ENCODE measurements at regions not wholly inside any gene's neighbourhood (a gene's known extent, or its start where the extent isn't known, plus 50 kb on each side); places are given as distances from the start of the nearest gene placed in this dataset.

GRCh38 chr6:9431945-9432344, 982.9 kb downstream of the TFAP2A start:
- no TSS peak for BruUV-seq (replicated peaks)

DNA sequence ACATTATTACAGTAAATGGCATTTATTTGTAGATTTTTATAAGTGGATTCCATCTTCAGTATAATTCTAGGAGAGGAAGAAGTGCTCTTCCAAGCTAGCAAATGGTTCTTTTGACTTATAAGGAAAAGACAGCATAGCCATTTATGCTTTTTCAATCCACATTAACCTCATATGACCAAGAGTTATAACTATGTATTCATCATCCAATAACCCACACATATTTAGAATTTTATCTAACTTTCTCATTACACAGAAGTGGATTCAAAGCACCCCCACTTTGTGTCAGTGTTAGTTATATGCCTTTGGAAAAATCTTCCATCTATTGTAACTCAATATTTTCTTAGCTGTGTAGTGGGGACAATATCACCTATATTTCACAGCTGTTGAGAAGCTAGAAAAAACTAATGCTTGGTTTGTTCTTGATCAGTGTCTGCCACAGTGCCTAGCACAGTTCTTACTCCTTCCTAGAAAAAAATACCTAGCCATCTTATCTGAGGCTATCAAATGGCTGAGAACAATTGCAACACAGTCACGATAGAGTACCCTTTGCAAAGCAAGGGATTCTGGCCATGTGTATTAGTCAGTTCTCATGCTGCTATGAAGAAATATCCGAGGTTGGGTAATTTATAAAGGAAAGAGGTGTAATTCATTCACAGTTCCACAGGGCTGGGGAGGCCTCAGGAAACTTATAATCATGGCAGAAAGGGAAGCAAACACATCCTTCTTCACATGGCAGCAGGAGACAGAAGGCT, 986.3 kb downstream of the TFAP2A start:
- Histone ChIP-seq H3K27me3 (ENCODE audit: control insufficient read depth, insufficient read depth, low read length) (no peaks in the 10 kb centered on the region), H3K36me3 (ENCODE audit: control insufficient read depth, insufficient read depth, low read length) (no peaks in the 10 kb centered on the region), H3K9me3 (ENCODE audit: control insufficient read depth, insufficient read depth, low read depth, low read length) (peaks cover 6% of the 10 kb centered on the region; the same call in 1 of the 2 replicates), H3K27ac (ENCODE audit: low read length) (no peak overlapping the region), H3K4me3 (ENCODE audit: low read depth in 2 of 2, low read length in 2 of 2) (no peak overlapping the region), H3K4me1 (ENCODE audit: control insufficient read depth, insufficient read depth, low read length) (no peaks in the 10 kb centered on the region)
- no TSS peak for BruUV-seq (replicated peaks)
- DNase-seq (ENCODE audit: low read depth, low spot score) (no peak), ATAC-seq (no peak)
- TF ChIP-seq, protein P1, sequence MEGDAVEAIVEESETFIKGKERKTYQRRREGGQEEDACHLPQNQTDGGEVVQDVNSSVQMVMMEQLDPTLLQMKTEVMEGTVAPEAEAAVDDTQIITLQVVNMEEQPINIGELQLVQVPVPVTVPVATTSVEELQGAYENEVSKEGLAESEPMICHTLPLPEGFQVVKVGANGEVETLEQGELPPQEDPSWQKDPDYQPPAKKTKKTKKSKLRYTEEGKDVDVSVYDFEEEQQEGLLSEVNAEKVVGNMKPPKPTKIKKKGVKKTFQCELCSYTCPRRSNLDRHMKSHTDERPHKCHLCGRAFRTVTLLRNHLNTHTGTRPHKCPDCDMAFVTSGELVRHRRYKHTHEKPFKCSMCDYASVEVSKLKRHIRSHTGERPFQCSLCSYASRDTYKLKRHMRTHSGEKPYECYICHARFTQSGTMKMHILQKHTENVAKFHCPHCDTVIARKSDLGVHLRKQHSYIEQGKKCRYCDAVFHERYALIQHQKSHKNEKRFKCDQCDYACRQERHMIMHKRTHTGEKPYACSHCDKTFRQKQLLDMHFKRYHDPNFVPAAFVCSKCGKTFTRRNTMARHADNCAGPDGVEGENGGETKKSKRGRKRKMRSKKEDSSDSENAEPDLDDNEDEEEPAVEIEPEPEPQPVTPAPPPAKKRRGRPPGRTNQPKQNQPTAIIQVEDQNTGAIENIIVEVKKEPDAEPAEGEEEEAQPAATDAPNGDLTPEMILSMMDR (IDR thresholded peaks at IDR 0.05) = no peak
- TF ChIP-seq SIN3A (IDR thresholded peaks at IDR 0.05; ENCODE audit: borderline replicate concordance, insufficient read depth, low read depth, low read length) (no peak), TCF7L2 (IDR thresholded peaks at IDR 0.05; ENCODE audit: low read depth, low read length) (no peak), POLR2AphosphoS5 (IDR thresholded peaks at IDR 0.05; ENCODE audit: low read depth, low read length) (no peak)
- TF ChIP-seq, protein P2, sequence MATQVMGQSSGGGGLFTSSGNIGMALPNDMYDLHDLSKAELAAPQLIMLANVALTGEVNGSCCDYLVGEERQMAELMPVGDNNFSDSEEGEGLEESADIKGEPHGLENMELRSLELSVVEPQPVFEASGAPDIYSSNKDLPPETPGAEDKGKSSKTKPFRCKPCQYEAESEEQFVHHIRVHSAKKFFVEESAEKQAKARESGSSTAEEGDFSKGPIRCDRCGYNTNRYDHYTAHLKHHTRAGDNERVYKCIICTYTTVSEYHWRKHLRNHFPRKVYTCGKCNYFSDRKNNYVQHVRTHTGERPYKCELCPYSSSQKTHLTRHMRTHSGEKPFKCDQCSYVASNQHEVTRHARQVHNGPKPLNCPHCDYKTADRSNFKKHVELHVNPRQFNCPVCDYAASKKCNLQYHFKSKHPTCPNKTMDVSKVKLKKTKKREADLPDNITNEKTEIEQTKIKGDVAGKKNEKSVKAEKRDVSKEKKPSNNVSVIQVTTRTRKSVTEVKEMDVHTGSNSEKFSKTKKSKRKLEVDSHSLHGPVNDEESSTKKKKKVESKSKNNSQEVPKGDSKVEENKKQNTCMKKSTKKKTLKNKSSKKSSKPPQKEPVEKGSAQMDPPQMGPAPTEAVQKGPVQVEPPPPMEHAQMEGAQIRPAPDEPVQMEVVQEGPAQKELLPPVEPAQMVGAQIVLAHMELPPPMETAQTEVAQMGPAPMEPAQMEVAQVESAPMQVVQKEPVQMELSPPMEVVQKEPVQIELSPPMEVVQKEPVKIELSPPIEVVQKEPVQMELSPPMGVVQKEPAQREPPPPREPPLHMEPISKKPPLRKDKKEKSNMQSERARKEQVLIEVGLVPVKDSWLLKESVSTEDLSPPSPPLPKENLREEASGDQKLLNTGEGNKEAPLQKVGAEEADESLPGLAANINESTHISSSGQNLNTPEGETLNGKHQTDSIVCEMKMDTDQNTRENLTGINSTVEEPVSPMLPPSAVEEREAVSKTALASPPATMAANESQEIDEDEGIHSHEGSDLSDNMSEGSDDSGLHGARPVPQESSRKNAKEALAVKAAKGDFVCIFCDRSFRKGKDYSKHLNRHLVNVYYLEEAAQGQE (IDR thresholded peaks at IDR 0.05; ENCODE audit: insufficient read depth in 1 of 2, low read depth in 2 of 2, low read length in 1 of 2) = no peak
- ChIA-PET POLR2A (interaction anchor here (0.6 kb wide), 1 partner anchor 1059 kb away, joined by 4 read pairs; no protein-coding TSS in a partner anchor), CTCF (no interaction called here)
- in situ Hi-C loops (cut with HindIII; ENCODE audit: low pct_unique_long_range_greater_than_20kb, low sequenced_read_pairs) = no loop called here
- intact Hi-C loops (cut with micrococcal nuclease; ENCODE audit: unreplicated experiment) = no loop called here

More at GRCh38 chr6:9431945-9432344, 982.9 kb downstream of the TFAP2A start:
- ChIA-PET POLR2A (no interaction called here), CTCF (no interaction called here)
- H3K27me3 ChIP-seq (ENCODE audit: control insufficient read depth, insufficient read depth, low read length) = no peaks in the 10 kb centered on the region
- TF ChIP-seq, protein P1 (IDR thresholded peaks at IDR 0.05) = no peak
- no peak for TF ChIP-seq TCF7L2 (IDR thresholded peaks at IDR 0.05; ENCODE audit: low read depth, low read length)
- TF ChIP-seq SIN3A (IDR thresholded peaks at IDR 0.05; ENCODE audit: borderline replicate concordance, insufficient read depth, low read depth, low read length) = no peak
- no peak for TF ChIP-seq POLR2AphosphoS5 (IDR thresholded peaks at IDR 0.05; ENCODE audit: low read depth, low read length)
- TF ChIP-seq, protein P2 (IDR thresholded peaks at IDR 0.05; ENCODE audit: insufficient read depth in 1 of 2, low read depth in 2 of 2, low read length in 1 of 2) = no peak
- peaks cover 6% of the 10 kb centered on the region; the same call in 1 of the 2 replicates for H3K9me3 ChIP-seq (ENCODE audit: control insufficient read depth, insufficient read depth, low read depth, low read length)
- H3K27ac ChIP-seq (ENCODE audit: low read length) = no peak overlapping the region
- no peak for ATAC-seq
- H3K4me1 ChIP-seq (ENCODE audit: control insufficient read depth, insufficient read depth, low read length) = no peaks in the 10 kb centered on the region
- in situ Hi-C loops (cut with HindIII; ENCODE audit: low pct_unique_long_range_greater_than_20kb, low sequenced_read_pairs) (no loop called here), intact Hi-C loops (cut with micrococcal nuclease; ENCODE audit: unreplicated experiment) (no loop called here)
- H3K4me3 ChIP-seq (ENCODE audit: low read depth in 2 of 2, low read length in 2 of 2) = no peak overlapping the region
- no peak for DNase-seq (ENCODE audit: low read depth, low spot score)
- no peaks in the 10 kb centered on the region for H3K36me3 ChIP-seq (ENCODE audit: control insufficient read depth, insufficient read depth, low read length)

Data from Panc1 (cell line).